Spleen (tissue), 8 donors: ENCODE measurements at regions not wholly inside any gene's neighbourhood (a gene's known extent, or its start where the extent isn't known, plus 50 kb on each side); places are given as distances from the start of the nearest gene placed in this dataset.

Experiments used
- DNase-seq: peaks from one replicate; pipeline ENCODE4 v3.0.0-alpha.2; 2020
- H3K27ac ChIP-seq, 8 donors: fragments of 200-600 bp; sonication (generic) in 7 of 8; 1 replicate in 4 of 8; 2 replicates in 4 of 8; pipeline versions ENCODE4 v1.5.0 to v1.8.0; 2016 to 2021; ENCODE audit warnings: inconsistent platforms in 4 of 8, mild to moderate bottlenecking in 4 of 8, moderate library complexity in 1 of 8
- H3K27me3 ChIP-seq, 7 donors: fragments of 200-600 bp; sonication (generic) in 6 of 7; replicated peaks in 1 of 7; 1 replicate in 4 of 7; 2 replicates in 3 of 7; pipeline versions ENCODE4 v1.5.0 to v1.8.0; 2016 to 2021; ENCODE audit warnings: inconsistent platforms in 3 of 7, mild to moderate bottlenecking in 1 of 7
- H3K36me3 ChIP-seq, 6 donors: fragments of 200-600 bp; sonication (generic) in 5 of 6; 1 replicate in 4 of 6; 2 replicates in 2 of 6; pipeline versions ENCODE4 v1.5.0 to v1.8.0; 2016 to 2021; ENCODE audit warnings: inconsistent platforms in 2 of 6
- H3K4me1 ChIP-seq, 6 donors: fragments of 200-600 bp; sonication (generic) in 5 of 6; 1 replicate in 3 of 6; 2 replicates in 3 of 6; pipeline versions ENCODE4 v1.5.0 to v1.8.0; 2016 to 2021; ENCODE audit warnings: inconsistent platforms in 3 of 6
- H3K4me3 ChIP-seq, 8 donors: fragments of 200-600 bp; sonication (generic) in 7 of 8; 1 replicate in 4 of 8; 2 replicates in 4 of 8; pipeline versions ENCODE4 v1.5.0 to v1.8.0; 2016 to 2021; ENCODE audit warnings: inconsistent platforms in 4 of 8, mild to moderate bottlenecking in 4 of 8, moderate library complexity in 2 of 8
- H3K9me3 ChIP-seq, 8 donors: fragments of 200-600 bp; sonication (generic) in 7 of 8; 1 replicate in 4 of 8; 2 replicates in 4 of 8; pipeline versions ENCODE4 v1.5.0 to v1.8.0; 2016 to 2021; ENCODE audit warnings: inconsistent platforms in 4 of 8
- CTCF ChIP-seq, 11 experiments: fragments of 200-600 bp in 7 of 11; fragments of 450-650 bp in 4 of 11; sonication (generic) in 4 of 11; IDR thresholded peaks in 8 of 11; conservative IDR thresholded peaks in 3 of 11; 1 replicate in 7 of 11; 2 replicates in 4 of 11; pipeline versions ENCODE4 v1.4.0 to v1.8.0; 2016 to 2021; ENCODE audit warnings: antibody characterized with exemption in 11 of 11, inconsistent platforms in 4 of 11, mild to moderate bottlenecking in 1 of 11
- POLR2A ChIP-seq, 3 donors: fragments of 450-650 bp; IDR thresholded peaks; one replicate each; pipeline ENCODE4 v1.5.1; 2017; ENCODE audit warnings: antibody characterized with exemption in 3 of 3, mild to moderate bottlenecking in 1 of 3
- POLR2AphosphoS5 ChIP-seq, 3 donors: sonication (generic); formaldehyde crosslinking; IDR thresholded peaks; one replicate each; pipeline ENCODE4 v1.5.1; 2017; ENCODE audit warnings: antibody characterized with exemption in 3 of 3
- intact Hi-C: fragments of 100-400 bp; cut with DNase I; formaldehyde crosslinking; loops from one replicate; pipeline ENCODE4 v1.15.0; 2023; ENCODE audit warnings: low total_unique reads
- small RNA-seq, 4 donors: library from RNA; depleted of rRNA; stranded (forward); fragments of <200 nt; gene quantifications; one replicate each; pipeline ENCODE3, GENCODE V24; 2016
- donor health status: DM: no; HTN: no; CAD: no; lungs with moderate emphysema.
- donor health status: DM: no; HTN: no; CAD: no.
- donor health status: DM: no; HTN: no; CAD: no.
- donor health status: DM: yes; HTN: yes; CAD: no.

- H3K4me1 ChIP-seq: no peaks in the 10 kb centered on the region
- no peak for DNase-seq
- H3K27me3 ChIP-seq: no peaks in the 10 kb centered on the region
- no peak overlapping the region for H3K4me3 ChIP-seq
- H3K27ac ChIP-seq: no peak overlapping the region
- H3K9me3 ChIP-seq: peaks cover 3 to 85% (median 58%) of the 10 kb centered on the region in 8 donors
- TF ChIP-seq POLR2AphosphoS5 (IDR thresholded peaks at IDR 0.05) (no peak), CTCF (IDR thresholded peaks at IDR 0.05 in 8 of 11, conservative IDR thresholded peaks at IDR 0.05 in 3 of 11) (no peak), POLR2A (IDR thresholded peaks at IDR 0.05) (no peak)
- no peaks in the 10 kb centered on the region for H3K36me3 ChIP-seq
- intact Hi-C loops: no loop called here
Measured at GRCh38 chr6:58419321-58419720, 1101.9 kb downstream of the PRIM2 start.

Small RNAs in the stretch of these regions (small RNA-seq; reads per million reads assigned to genes)
- 0 reads per million in 4 donors for gene AL603755.1
